ENCODE measurements at regions not wholly inside any gene's neighbourhood (a gene's known extent, or its start where the extent isn't known, plus 50 kb on each side); places are given as distances from the start of the nearest gene placed in this dataset.

- no peak for DNase-seq
Observed at GRCh38 chr1:59159557-59160203, 137.2 kb upstream of the FGGY start.

DNA sequence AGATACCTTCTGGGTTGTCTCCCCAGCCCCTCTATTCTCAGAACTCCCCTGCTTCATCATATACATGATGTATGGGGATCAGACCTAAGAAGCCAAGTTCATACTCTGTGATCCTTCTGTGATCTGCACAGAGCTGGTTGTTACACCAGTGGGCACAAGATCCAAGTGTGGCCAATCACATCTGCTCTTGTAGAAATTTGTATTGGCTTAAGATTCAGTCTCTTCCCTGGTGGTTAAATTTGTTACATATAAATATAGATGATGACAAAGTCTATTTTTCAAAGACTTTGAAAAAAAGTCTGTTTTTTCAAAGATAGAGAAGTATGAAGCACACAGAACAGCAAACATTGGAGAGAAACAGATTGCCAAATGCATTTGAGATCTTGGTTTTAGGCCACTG is 135.8 kb upstream of the FGGY start:
- no peak for DNase-seq

DNA sequence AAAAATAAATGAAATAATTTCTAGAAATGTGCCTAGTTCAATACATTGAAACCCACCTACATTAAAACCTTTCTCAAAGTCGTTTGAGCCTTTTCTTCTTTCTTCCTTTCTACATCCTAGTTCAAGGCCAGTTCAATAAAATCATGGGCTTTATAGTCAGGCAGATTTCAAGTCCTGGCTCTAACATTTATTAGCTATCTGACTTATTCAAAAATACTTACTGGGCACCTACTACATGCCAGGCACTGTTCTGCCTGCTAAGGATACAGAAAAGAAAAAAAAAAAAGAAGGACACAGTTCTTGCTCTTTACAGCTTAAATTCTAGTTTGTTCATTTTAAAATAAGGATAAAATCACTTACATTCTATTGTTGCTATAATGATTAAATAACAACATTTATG is 134.2 kb upstream of the FGGY start:
- no peak for DNase-seq

GRCh38 chr1:59163268-59164092 is 133.4 kb upstream of the FGGY start:
- DNase-seq = no peak

- no peak for DNase-seq
Observed at GRCh38 chr1:59164371-59164770, 132.5 kb upstream of the FGGY start.

DNA sequence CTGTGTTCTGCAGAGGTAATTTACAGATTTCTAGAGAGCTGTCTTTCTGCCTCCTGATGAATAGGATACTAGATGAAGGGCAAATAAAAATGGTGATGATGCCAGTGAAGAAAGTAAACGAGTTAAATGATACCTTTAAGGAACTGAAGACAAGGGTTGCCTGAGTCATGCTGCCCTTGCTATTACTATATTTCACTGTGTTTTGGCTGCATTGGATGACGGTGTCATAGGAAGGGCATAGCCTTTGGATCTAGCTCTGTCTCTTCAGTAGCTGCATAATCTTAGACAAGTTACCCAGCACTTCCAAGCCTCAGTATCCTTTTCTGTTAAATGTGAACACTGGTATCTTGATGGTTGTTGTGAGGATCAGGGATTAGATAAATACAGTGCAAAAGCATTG is 131.5 kb upstream of the FGGY start:
- DNase-seq = no peak

- no peak for DNase-seq
Observed at GRCh38 chr1:59169703-59170102, 127.2 kb upstream of the FGGY start.

GRCh38 chr1:59170659-59171058 is 126.2 kb upstream of the FGGY start:
- no peak for DNase-seq

DNA sequence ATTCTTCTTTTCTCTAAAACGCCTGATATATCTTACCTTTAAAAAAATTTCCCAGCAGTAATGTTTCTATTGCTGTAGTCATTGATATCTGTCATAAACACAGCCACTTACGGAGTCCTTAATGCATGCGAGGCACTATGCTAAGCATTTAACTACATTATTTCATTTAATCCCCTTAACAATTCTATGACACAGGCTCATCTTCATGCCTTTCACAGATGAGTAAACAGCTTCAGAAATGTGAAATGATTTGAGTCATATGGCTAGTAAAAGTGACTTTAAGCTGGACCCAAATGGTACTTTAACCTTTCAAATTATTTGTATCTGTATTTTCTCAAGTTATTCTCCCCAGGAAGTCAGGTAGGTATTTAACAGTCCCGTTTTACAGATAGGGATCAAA is 125.1 kb upstream of the FGGY start:
- no peak for DNase-seq

GRCh38 chr1:59172693-59173092 is 124.2 kb upstream of the FGGY start:
- no peak for DNase-seq

- no peak for DNase-seq
Observed at GRCh38 chr1:59173721-59174120, 123.2 kb upstream of the FGGY start.

DNA sequence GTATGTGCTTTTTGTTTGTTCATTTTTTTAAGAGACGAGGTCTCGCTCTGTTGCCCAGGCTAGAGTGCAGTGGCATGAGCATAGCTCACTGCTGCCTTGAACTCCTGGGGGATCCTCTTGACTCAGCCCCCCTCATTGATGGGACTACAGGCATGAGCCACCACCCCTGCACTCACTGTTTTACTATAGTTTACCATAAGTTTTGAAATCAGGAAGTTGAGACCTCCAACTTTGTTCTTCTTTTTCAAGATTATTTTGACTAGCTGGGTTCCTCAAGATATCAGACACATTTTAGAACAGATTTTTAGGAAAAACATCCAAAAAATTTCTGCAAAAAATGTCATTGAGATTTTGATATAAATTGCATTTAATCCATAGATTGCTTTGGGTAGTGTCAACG is 120.4 kb upstream of the FGGY start:
- no peak for DNase-seq

GRCh38 chr1:59177756-59178155 is 119.1 kb upstream of the FGGY start:
- DNase-seq = no peak

- no peak for DNase-seq
Observed at GRCh38 chr1:59178339-59179187, 118.3 kb upstream of the FGGY start.

GRCh38 chr1:59179673-59180072 is 117.2 kb upstream of the FGGY start:
- DNase-seq = no peak

- DNase-seq = no peak
Observed at GRCh38 chr1:59180735-59181134, 116.2 kb upstream of the FGGY start.

- no peak for DNase-seq
Observed at GRCh38 chr1:59183749-59184317, 113.1 kb upstream of the FGGY start.

GRCh38 chr1:59184365-59184905 is 112.5 kb upstream of the FGGY start:
- no peak for DNase-seq

- DNase-seq = no peak
Observed at GRCh38 chr1:59185163-59185860, 111.6 kb upstream of the FGGY start.

DNA sequence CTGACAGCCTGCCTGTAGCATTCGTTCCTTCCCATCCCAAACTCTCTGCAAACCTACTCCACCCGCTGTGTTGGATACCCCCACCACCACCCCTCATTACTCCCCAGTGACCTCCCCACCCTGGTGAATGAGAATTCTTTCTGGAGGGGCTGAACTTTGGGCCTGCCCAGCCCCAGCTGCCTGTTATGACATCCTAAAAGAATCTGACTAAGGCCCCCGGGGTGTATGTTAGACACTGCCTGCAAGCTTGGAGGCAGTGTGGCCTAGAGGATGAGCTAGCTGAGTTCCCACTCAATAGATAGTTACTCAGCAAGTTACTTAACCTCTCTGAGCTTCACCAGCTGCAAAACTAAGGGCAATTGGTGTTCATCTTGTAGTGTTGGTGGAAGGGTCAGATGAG is 110.2 kb upstream of the FGGY start:
- no peak for DNase-seq

- no peak for DNase-seq
Observed at GRCh38 chr1:59188413-59189213, 108.3 kb upstream of the FGGY start.

All from activated CD4-positive, alpha-beta T cell treated with anti-CD3 and anti-CD28 coated beads, Interleukin-2, amount 50 U/mL, for 1 hour (primary cell).